HT1080 (cell line): ENCODE measurements at regions not wholly inside any gene's neighbourhood (a gene's known extent, or its start where the extent isn't known, plus 50 kb on each side); places are given as distances from the start of the nearest gene placed in this dataset.
A peak's percentile ranks its signal among the peaks of the same experiment; 100 is the strongest.

Source experiments
- DNase-seq: peaks from one replicate; pipeline ENCODE4 v3.0.0-alpha.2; 2015; ENCODE audit warnings: low read depth

GRCh38 chr14:97633131-97633738 is 836.1 kb downstream of the VRK1 start:
- no peak for DNase-seq

GRCh38 chr14:97634751-97635150 is 837.6 kb downstream of the VRK1 start:
- DNase-seq: peak; percentile 45

- no peak for DNase-seq
These were observed 841.7 kb downstream of the VRK1 start for GRCh38 chr14:97638864-97639263.

- DNase-seq: no peak
These were observed 842.8 kb downstream of the VRK1 start for GRCh38 chr14:97640031-97640430.

- DNase-seq: no peak
These were observed 844.6 kb downstream of the VRK1 start for GRCh38 chr14:97641827-97642226.

- DNase-seq: no peak
These were observed 845.4 kb downstream of the VRK1 start for GRCh38 chr14:97642631-97643030.

GRCh38 chr14:97644365-97644764 is 847.2 kb downstream of the VRK1 start:
- DNase-seq: no peak

GRCh38 chr14:97649752-97650151 is 852.6 kb downstream of the VRK1 start:
- no peak for DNase-seq

- DNase-seq: no peak
These were observed 858.2 kb downstream of the VRK1 start for GRCh38 chr14:97655169-97655948.

GRCh38 chr14:97657609-97658008 is 860.4 kb downstream of the VRK1 start:
- no peak for DNase-seq

- peak; percentile 57 for DNase-seq
These were observed 890.9 kb downstream of the VRK1 start for GRCh38 chr14:97687944-97688630.

GRCh38 chr14:97688631-97689336 is 891.6 kb downstream of the VRK1 start:
- DNase-seq: no peak

- peak; percentile 65 for DNase-seq
These were observed 894.9 kb downstream of the VRK1 start for GRCh38 chr14:97692084-97692483.

GRCh38 chr14:97695456-97695981 is 898.3 kb downstream of the VRK1 start:
- peak; percentile 6 for DNase-seq

- DNase-seq: no peak
These were observed 900.6 kb downstream of the VRK1 start for GRCh38 chr14:97697772-97698171.

GRCh38 chr14:97699026-97699425 is 901.8 kb downstream of the VRK1 start:
- DNase-seq: no peak

- DNase-seq: no peak
These were observed 906.0 kb downstream of the VRK1 start for GRCh38 chr14:97703006-97703760.

GRCh38 chr14:97704316-97704885 is 907.2 kb downstream of the VRK1 start:
- no peak for DNase-seq

GRCh38 chr14:97705107-97705506 is 907.9 kb downstream of the VRK1 start:
- no peak for DNase-seq

GRCh38 chr14:97705976-97706375 is 908.8 kb downstream of the VRK1 start:
- no peak for DNase-seq
